ENCODE measurements at regions not wholly inside any gene's neighbourhood (a gene's known extent, or its start where the extent isn't known, plus 50 kb on each side); places are given as distances from the start of the nearest gene placed in this dataset.

DNA sequence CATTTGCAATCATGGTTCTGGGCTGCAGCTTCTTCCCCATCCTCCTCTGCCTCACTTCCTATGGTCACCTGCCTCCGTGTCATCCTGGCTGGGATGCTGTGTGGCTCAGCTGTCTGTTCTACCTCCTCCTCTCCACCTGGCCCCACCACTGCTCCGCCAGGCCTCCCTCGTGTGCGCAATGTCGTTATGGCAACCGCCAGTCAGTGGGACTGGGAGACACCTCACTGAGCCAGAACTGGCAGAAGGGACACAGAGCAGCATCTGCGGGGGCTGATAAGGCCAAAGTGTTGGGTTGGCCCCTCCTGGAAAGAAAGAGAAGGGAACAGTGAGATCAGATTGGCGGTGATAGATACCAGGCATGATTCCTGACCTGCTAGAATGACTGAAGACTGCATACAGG lies 527.5 kb downstream of the INHBA start:
- TF ChIP-seq POLR2A (IDR thresholded peaks at IDR 0.05) (no peak), POLR2AphosphoS5 (IDR thresholded peaks at IDR 0.05) (no peak)
- TF ChIP-seq, protein P1, sequence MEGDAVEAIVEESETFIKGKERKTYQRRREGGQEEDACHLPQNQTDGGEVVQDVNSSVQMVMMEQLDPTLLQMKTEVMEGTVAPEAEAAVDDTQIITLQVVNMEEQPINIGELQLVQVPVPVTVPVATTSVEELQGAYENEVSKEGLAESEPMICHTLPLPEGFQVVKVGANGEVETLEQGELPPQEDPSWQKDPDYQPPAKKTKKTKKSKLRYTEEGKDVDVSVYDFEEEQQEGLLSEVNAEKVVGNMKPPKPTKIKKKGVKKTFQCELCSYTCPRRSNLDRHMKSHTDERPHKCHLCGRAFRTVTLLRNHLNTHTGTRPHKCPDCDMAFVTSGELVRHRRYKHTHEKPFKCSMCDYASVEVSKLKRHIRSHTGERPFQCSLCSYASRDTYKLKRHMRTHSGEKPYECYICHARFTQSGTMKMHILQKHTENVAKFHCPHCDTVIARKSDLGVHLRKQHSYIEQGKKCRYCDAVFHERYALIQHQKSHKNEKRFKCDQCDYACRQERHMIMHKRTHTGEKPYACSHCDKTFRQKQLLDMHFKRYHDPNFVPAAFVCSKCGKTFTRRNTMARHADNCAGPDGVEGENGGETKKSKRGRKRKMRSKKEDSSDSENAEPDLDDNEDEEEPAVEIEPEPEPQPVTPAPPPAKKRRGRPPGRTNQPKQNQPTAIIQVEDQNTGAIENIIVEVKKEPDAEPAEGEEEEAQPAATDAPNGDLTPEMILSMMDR (IDR thresholded peaks at IDR 0.05): no peak
